Transverse colon (tissue), 3 donors: ENCODE measurements at regions not wholly inside any gene's neighbourhood (a gene's known extent, or its start where the extent isn't known, plus 50 kb on each side); places are given as distances from the start of the nearest gene placed in this dataset.

Experiments used
- CTCF ChIP-seq, 5 experiments: fragments of 200-600 bp in 3 of 5; fragments of 450-650 bp in 2 of 5; sonication (generic) in 3 of 5; IDR thresholded peaks; 1 replicate in 2 of 5; 2 replicates in 3 of 5; pipeline ENCODE4 v1.5.1; 2016 to 2017; ENCODE audit warnings: antibody characterized with exemption in 5 of 5, inconsistent platforms in 3 of 5, mild to moderate bottlenecking in 2 of 5, moderate library complexity in 1 of 5
- EP300 ChIP-seq: sonication (generic); formaldehyde crosslinking; IDR thresholded peaks from one replicate; pipeline ENCODE4 v1.6.1; 2017; ENCODE audit warnings: antibody characterized with exemption, low read depth

- TF ChIP-seq CTCF (IDR thresholded peaks at IDR 0.05) = no peak
- no peak for TF ChIP-seq EP300
These were observed 1206.2 kb downstream of the GATA3 start for GRCh38 chr10:9260690-9261089.
